Omental fat pad (tissue), 3 donors: ENCODE measurements at regions not wholly inside any gene's neighbourhood (a gene's known extent, or its start where the extent isn't known, plus 50 kb on each side); places are given as distances from the start of the nearest gene placed in this dataset.

ENCODE experiments used
- ATAC-seq: fragments of 150-250 bp; one replicate; pipeline ENCODE4 v1.9.1; 2016; ENCODE audit warnings: mild to moderate bottlenecking, moderate library complexity; ENCODE audit not compliant: low FRiP score
- DNase-seq: peaks from one replicate; pipeline ENCODE4 v3.0.0-alpha.2; 2019; ENCODE audit warnings: low spot score
- TF ChIP-seq, protein P1 (sequence below), 3 donors: fragments of 450-650 bp; IDR thresholded peaks; one replicate each; pipeline ENCODE4 v1.5.1; 2016 to 2017; ENCODE audit warnings: antibody characterized with exemption in 3 of 3, mild to moderate bottlenecking in 3 of 3, moderate library complexity in 2 of 3

GRCh38 chr14:28348797-28349196 is 417.8 kb upstream of the FOXG1 start:
- no peak for ATAC-seq
- DNase-seq = no peak
- TF ChIP-seq, protein P1, sequence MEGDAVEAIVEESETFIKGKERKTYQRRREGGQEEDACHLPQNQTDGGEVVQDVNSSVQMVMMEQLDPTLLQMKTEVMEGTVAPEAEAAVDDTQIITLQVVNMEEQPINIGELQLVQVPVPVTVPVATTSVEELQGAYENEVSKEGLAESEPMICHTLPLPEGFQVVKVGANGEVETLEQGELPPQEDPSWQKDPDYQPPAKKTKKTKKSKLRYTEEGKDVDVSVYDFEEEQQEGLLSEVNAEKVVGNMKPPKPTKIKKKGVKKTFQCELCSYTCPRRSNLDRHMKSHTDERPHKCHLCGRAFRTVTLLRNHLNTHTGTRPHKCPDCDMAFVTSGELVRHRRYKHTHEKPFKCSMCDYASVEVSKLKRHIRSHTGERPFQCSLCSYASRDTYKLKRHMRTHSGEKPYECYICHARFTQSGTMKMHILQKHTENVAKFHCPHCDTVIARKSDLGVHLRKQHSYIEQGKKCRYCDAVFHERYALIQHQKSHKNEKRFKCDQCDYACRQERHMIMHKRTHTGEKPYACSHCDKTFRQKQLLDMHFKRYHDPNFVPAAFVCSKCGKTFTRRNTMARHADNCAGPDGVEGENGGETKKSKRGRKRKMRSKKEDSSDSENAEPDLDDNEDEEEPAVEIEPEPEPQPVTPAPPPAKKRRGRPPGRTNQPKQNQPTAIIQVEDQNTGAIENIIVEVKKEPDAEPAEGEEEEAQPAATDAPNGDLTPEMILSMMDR (IDR thresholded peaks at IDR 0.05) = no peak

DNA sequence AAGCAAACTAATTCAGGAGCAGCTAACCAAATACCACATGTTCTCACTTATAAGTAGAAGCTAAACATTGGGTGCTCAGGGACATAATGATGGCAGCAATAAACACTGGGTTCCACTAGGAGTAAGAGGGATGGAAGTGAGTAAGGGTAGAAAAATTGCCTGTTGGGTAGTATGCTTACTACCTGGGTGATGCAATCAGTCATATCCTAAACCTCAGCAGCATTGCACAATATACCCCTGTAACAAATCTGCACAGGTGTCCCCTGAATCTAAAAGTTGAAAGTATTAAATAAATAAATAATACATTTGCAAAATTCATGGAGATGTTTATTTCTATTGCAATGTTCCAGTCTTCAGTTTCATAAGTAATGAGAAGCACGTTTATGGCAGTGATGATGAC is 409.8 kb upstream of the FOXG1 start:
- TF ChIP-seq, protein P1 (IDR thresholded peaks at IDR 0.05) = no peak
- ATAC-seq = no peak
- no peak for DNase-seq

- TF ChIP-seq, protein P1 (IDR thresholded peaks at IDR 0.05) = no peak
- ATAC-seq = no peak
- no peak for DNase-seq
These were observed 405.1 kb upstream of the FOXG1 start for GRCh38 chr14:28361486-28361885.

GRCh38 chr14:28365510-28365909 is 401.1 kb upstream of the FOXG1 start:
- TF ChIP-seq, protein P1 (IDR thresholded peaks at IDR 0.05) = no peak
- no peak for ATAC-seq
- DNase-seq = no peak

GRCh38 chr14:28373721-28374120 is 392.9 kb upstream of the FOXG1 start:
- DNase-seq (no peak), ATAC-seq (no peak)
- TF ChIP-seq, protein P1 (IDR thresholded peaks at IDR 0.05) = no peak

- DNase-seq = no peak
- no peak for ATAC-seq
- TF ChIP-seq, protein P1 (IDR thresholded peaks at IDR 0.05) = no peak
These were observed 391.3 kb upstream of the FOXG1 start for GRCh38 chr14:28375295-28375694.

DNA sequence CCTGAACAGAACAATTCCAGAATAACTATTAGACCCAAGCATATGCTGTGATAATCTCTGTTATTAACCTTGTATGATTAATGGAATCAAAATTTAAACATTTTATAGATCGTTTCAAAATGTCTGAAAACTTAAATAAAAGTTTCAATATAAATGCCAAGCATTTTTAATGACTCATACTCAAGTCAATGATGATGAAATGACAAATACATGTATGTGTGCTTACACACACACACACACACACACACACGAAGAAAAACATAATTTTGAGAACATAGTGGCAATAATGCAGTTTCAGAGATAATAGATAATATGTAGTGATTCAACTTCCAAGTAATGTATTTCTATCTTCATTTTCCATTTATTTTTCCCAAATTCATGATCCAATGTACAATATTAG is 384.9 kb upstream of the FOXG1 start:
- TF ChIP-seq, protein P1 (IDR thresholded peaks at IDR 0.05) = no peak
- DNase-seq (no peak), ATAC-seq (no peak)
